Glutamatergic neuron (in vitro differentiated cells): ENCODE measurements at regions not wholly inside any gene's neighbourhood (a gene's known extent, or its start where the extent isn't known, plus 50 kb on each side); places are given as distances from the start of the nearest gene placed in this dataset.

ENCODE experiments used
- DNase-seq: peaks from one replicate; pipeline ENCODE4 v3.0.0; 2022
- H3K27ac Mint-ChIP-seq: one replicate; pipeline ENCODE4 v1.8.0; 2020; ENCODE audit warnings: mild to moderate bottlenecking, mixed read lengths, inconsistent platforms; ENCODE audit not compliant: unreplicated experiment
- H3K27me3 Mint-ChIP-seq: one replicate; pipeline ENCODE4 v1.8.0; 2020; ENCODE audit warnings: mild to moderate bottlenecking, moderate library complexity, mixed read lengths, inconsistent platforms; ENCODE audit not compliant: unreplicated experiment
- H3K36me3 Mint-ChIP-seq: one replicate; pipeline ENCODE4 v1.8.0; 2020; ENCODE audit warnings: mild to moderate bottlenecking, mixed read lengths, inconsistent platforms; ENCODE audit not compliant: unreplicated experiment
- H3K4me1 Mint-ChIP-seq: one replicate; pipeline ENCODE4 v1.8.0; 2020; ENCODE audit warnings: mild to moderate bottlenecking, low read depth, mixed read lengths, inconsistent platforms; ENCODE audit not compliant: unreplicated experiment
- H3K4me3 Mint-ChIP-seq: one replicate; pipeline ENCODE4 v1.8.0; 2020; ENCODE audit warnings: mild to moderate bottlenecking, mixed read lengths, inconsistent platforms; ENCODE audit not compliant: unreplicated experiment
- H3K9me3 Mint-ChIP-seq: one replicate; pipeline ENCODE4 v1.8.0; 2020; ENCODE audit warnings: mild to moderate bottlenecking, moderate library complexity, mixed read lengths, inconsistent platforms; ENCODE audit not compliant: unreplicated experiment
- CTCF ChIP-seq: fragments of 200-600 bp; sonication (generic); IDR thresholded peaks from one replicate; pipeline ENCODE4 v1.5.0; 2021; ENCODE audit not compliant: partially characterized antibody, unreplicated experiment

GRCh38 chr1:58430421-58431275, 115.9 kb downstream of the OMA1 start:
- H3K27ac Mint-ChIP-seq, result no peak overlapping the region
- no peak for DNase-seq
- H3K36me3 Mint-ChIP-seq, result no peaks in the 10 kb centered on the region
- H3K27me3 Mint-ChIP-seq, result no peaks in the 10 kb centered on the region
- no peaks in the 10 kb centered on the region for H3K4me1 Mint-ChIP-seq
- no peak for TF ChIP-seq CTCF
- no peak overlapping the region for H3K4me3 Mint-ChIP-seq
- no peaks in the 10 kb centered on the region for H3K9me3 Mint-ChIP-seq

GRCh38 chr1:58426918-58427317, 119.6 kb downstream of the OMA1 start:
- Mint-ChIP-seq H3K9me3 (peaks cover 1% of the 10 kb centered on the region), H3K27ac (no peak overlapping the region)

GRCh38 chr1:58422436-58422835, 124.1 kb downstream of the OMA1 start:
- Mint-ChIP-seq H3K4me1 (no peaks in the 10 kb centered on the region), H3K4me3 (no peak overlapping the region), H3K27ac (no peak overlapping the region), H3K27me3 (no peaks in the 10 kb centered on the region), H3K36me3 (no peaks in the 10 kb centered on the region), H3K9me3 (peaks cover 1% of the 10 kb centered on the region)
- DNase-seq, result no peak
- no peak for TF ChIP-seq CTCF

More at GRCh38 chr1:58426918-58427317, 119.6 kb downstream of the OMA1 start:
- Mint-ChIP-seq H3K4me3 (no peak overlapping the region), H3K27me3 (no peaks in the 10 kb centered on the region), H3K36me3 (no peaks in the 10 kb centered on the region), H3K4me1 (no peaks in the 10 kb centered on the region)
- no peak for DNase-seq
- no peak for TF ChIP-seq CTCF

GRCh38 chr1:58418283-58419228, 128.0 kb downstream of the OMA1 start:
- Mint-ChIP-seq H3K27ac (no peak overlapping the region), H3K9me3 (no peaks in the 10 kb centered on the region), H3K4me1 (no peaks in the 10 kb centered on the region), H3K36me3 (no peaks in the 10 kb centered on the region), H3K27me3 (no peaks in the 10 kb centered on the region), H3K4me3 (no peak overlapping the region)
- no peak for TF ChIP-seq CTCF
- no peak for DNase-seq
